GM12878 (cell line): ENCODE measurements at regions not wholly inside any gene's neighbourhood (a gene's known extent, or its start where the extent isn't known, plus 50 kb on each side); places are given as distances from the start of the nearest gene placed in this dataset.

Experiments
- ATAC-seq: fragments of 200-7000 bp; cut with Tn5 transposase; 3 replicates; pipeline ENCODE4 v1.9.1; 2020; ENCODE audit warnings: mild to moderate bottlenecking, moderate library complexity
- BruUV-seq: library from RNA; stranded (reverse); fragments of 400-500 nt; replicated peaks from 2 replicates; lab custom pipeline; 2021; lab: Mats Ljungman, UMichigan
- CTCF ChIA-PET: fragments of 300-600 bp; sonication (Branson Sonifier 250); formaldehyde crosslinking; extraction: SDS; loops from one replicate; lab custom pipeline; 2021; ENCODE audit warnings: inconsistent platforms; lab: Yijun Ruan, JAX
- POLR2A ChIA-PET: fragments of 350-600 bp; formaldehyde crosslinking; extraction: SDS; loops from one replicate; lab custom pipeline; 2021; ENCODE audit warnings: inconsistent platforms; lab: Charles Lee
- RAD21 ChIA-PET: fragments of 300-600 bp; sonication (Branson Sonifier 250); formaldehyde crosslinking; loops from one replicate; lab custom pipeline; 2023; ENCODE audit warnings: antibody characterized with exemption; ENCODE audit not compliant: unreplicated experiment; lab: Charles Lee
- SMC1A ChIA-PET: fragments of 300-600 bp; sonication (Branson Sonifier 250); formaldehyde crosslinking; loops from one replicate; lab custom pipeline; 2023; ENCODE audit not compliant: unreplicated experiment, uncharacterized antibody; lab: Charles Lee
- DNase-seq: peaks from one replicate; pipeline ENCODE4 v3.0.0-alpha.2; 2011; ENCODE audit warnings: low read depth, low spot score
- FAIRE-seq: peaks from 3 replicates; lab custom pipeline; 2011; peaks lifted over from hg19 to GRCh38; lab: Jason Lieb, UNC
- H2AFZ ChIP-seq: 2 replicates; pipeline ENCODE4 v1.6.0; 2011; ENCODE audit warnings: low read depth, low read length, control low read depth; ENCODE audit not compliant: control insufficient read depth
- H3K27ac ChIP-seq: 2 replicates; pipeline ENCODE4 v1.5.1; 2011; ENCODE audit warnings: control low read depth; ENCODE audit not compliant: control insufficient read depth, insufficient read depth
- H3K27me3 ChIP-seq, 2 experiments: replicated peaks in 1 of 2; 2 replicates each; pipeline versions ENCODE4 v1.6.0 to v1.6.1; 2011; ENCODE audit warnings: low read length in 1 of 2; ENCODE audit not compliant: control insufficient read depth in 2 of 2, insufficient read depth in 2 of 2
- H3K36me3 ChIP-seq, 2 experiments: 2 replicates each; pipeline ENCODE4 v1.5.1; 2011; ENCODE audit warnings: low read length in 1 of 2; ENCODE audit not compliant: control insufficient read depth in 2 of 2, insufficient read depth in 2 of 2
- H3K4me1 ChIP-seq: 2 replicates; pipeline ENCODE4 v1.6.1; 2011; ENCODE audit warnings: mild to moderate bottlenecking, low read length, moderate library complexity, mixed read lengths; ENCODE audit not compliant: control insufficient read depth, insufficient read depth
- H3K4me2 ChIP-seq: 2 replicates; pipeline ENCODE4 v1.6.0; 2011; ENCODE audit warnings: control low read depth; ENCODE audit not compliant: control insufficient read depth, insufficient read depth
- H3K4me3 ChIP-seq: fragments of 200-600 bp; sonication (generic); 2 replicates; pipeline ENCODE4 v1.5.1; 2016
- H3K79me2 ChIP-seq: 2 replicates; pipeline ENCODE4 v1.6.0; 2011; ENCODE audit warnings: low read length; ENCODE audit not compliant: control insufficient read depth, insufficient read depth
- H3K9ac ChIP-seq: 2 replicates; pipeline ENCODE4 v1.8.0; 2011; ENCODE audit warnings: low read length, control low read depth, mixed read lengths; ENCODE audit not compliant: control insufficient read depth, insufficient read depth
- H3K9me3 ChIP-seq: replicated peaks from 3 replicates; pipeline ENCODE4 v1.5.1; 2011; ENCODE audit warnings: mild to moderate bottlenecking, low read length; ENCODE audit not compliant: control insufficient read depth, insufficient read depth
- H4K20me1 ChIP-seq: 2 replicates; pipeline ENCODE4 v1.6.0; 2011; ENCODE audit not compliant: control insufficient read depth, insufficient read depth
- BCL3 ChIP-seq: IDR thresholded peaks from 2 replicates; pipeline ENCODE4 v1.6.1; 2011; ENCODE audit warnings: borderline replicate concordance, low read depth, mild to moderate bottlenecking, moderate library complexity, low read length; ENCODE audit not compliant: insufficient read depth, poor library complexity, severe bottlenecking
- CREB1 ChIP-seq: IDR thresholded peaks from 2 replicates; pipeline ENCODE4 v1.6.1; 2012; ENCODE audit warnings: low read depth, mild to moderate bottlenecking, inconsistent platforms
- EED ChIP-seq: sonication (generic); IDR thresholded peaks from 2 replicates; pipeline ENCODE4 v1.6.1; 2016; ENCODE audit warnings: antibody characterized with exemption, low read depth
- JUND ChIP-seq: IDR thresholded peaks from 2 replicates; pipeline ENCODE4 v1.6.1; 2012; ENCODE audit warnings: low read depth, mild to moderate bottlenecking, low read length, improper control_type of control experiment, moderate library complexity
- MTA3 ChIP-seq: IDR thresholded peaks from 2 replicates; pipeline ENCODE4 v1.6.1; 2012; ENCODE audit warnings: low read length, inconsistent platforms, borderline replicate concordance
- MXI1 ChIP-seq: fragments of 150-350 bp; IDR thresholded peaks from 2 replicates; pipeline ENCODE4 v1.6.1; 2011; ENCODE audit warnings: low read depth, mild to moderate bottlenecking, inconsistent platforms, low read length, improper control_type of control experiment
- NFXL1 ChIP-seq: fragments of 450-650 bp; IDR thresholded peaks from 2 replicates; pipeline ENCODE4 v1.6.1; 2017; ENCODE audit warnings: antibody characterized with exemption, mild to moderate bottlenecking, borderline replicate concordance
- POU2F2 ChIP-seq: IDR thresholded peaks from 3 replicates; pipeline ENCODE4 v1.6.1; 2011; ENCODE audit warnings: low read depth, mild to moderate bottlenecking, low read length, borderline replicate concordance
- RBBP5 ChIP-seq: fragments of 200-600 bp; sonication (generic); conservative IDR thresholded peaks from 2 replicates; pipeline ENCODE4 v1.6.1; 2016
- SIN3A ChIP-seq: IDR thresholded peaks from 2 replicates; pipeline ENCODE4 v1.6.1; 2012; ENCODE audit warnings: low read depth, low read length, improper control_type of control experiment
- SMAD5 ChIP-seq: IDR thresholded peaks from 2 replicates; pipeline ENCODE4 v1.6.1; 2016; ENCODE audit warnings: antibody characterized with exemption, low read depth
- SREBF2 ChIP-seq: IDR thresholded peaks from 2 replicates; pipeline ENCODE4 v1.6.1; 2012; ENCODE audit warnings: mild to moderate bottlenecking, low read length
- ZZZ3 ChIP-seq: IDR thresholded peaks from 2 replicates; pipeline ENCODE4 v1.6.1; 2011; ENCODE audit warnings: low read depth; ENCODE audit not compliant: control insufficient read depth, insufficient read length
- WGBS: methylation state at CpG from one replicate; pipeline ENCODE4 v1.1.6; 2016; ENCODE audit warnings: low lambda C conversion rate; ENCODE audit not compliant: insufficient replicate concordance, insufficient coverage; ENCODE audit errors: missing lambda C conversion rate; 5-methylcytosine and 5-hydroxymethylcytosine counted together
- in situ Hi-C: fragments of 300-500 bp; cut with MboI; formaldehyde crosslinking; loops from 9 replicates; pipeline ENCODE4 v1.14.3; 2018; ENCODE audit warnings: mixed read lengths
- intact Hi-C: fragments of 100-400 bp; cut with micrococcal nuclease; formaldehyde crosslinking; loops from one replicate; pipeline ENCODE4 v1.14.2; 2022; ENCODE audit not compliant: unreplicated experiment
- TF ChIP-seq, protein P1 (sequence below): fragments of 150-350 bp; IDR thresholded peaks from 2 replicates; pipeline ENCODE4 v1.6.1; 2014; ENCODE audit warnings: mild to moderate bottlenecking, low read depth, low read length

GRCh38 chr13:23987331-23987894 lies 90.1 kb upstream of the C1QTNF9B start:
- no peaks in the 10 kb centered on the region for H3K36me3 ChIP-seq
- H3K9me3 ChIP-seq: no peaks in the 10 kb centered on the region
- no peak overlapping the region for H3K27ac ChIP-seq
- in situ Hi-C loops (no loop called here), intact Hi-C loops (no loop called here)
- no TSS peak for BruUV-seq
- no peak for ATAC-seq
- H3K4me1 ChIP-seq: no peaks in the 10 kb centered on the region
- H3K4me3 ChIP-seq: no peak overlapping the region
- no peak for DNase-seq
- H4K20me1 ChIP-seq: no peaks in the 10 kb centered on the region
- no peak overlapping the region for H3K4me2 ChIP-seq
- FAIRE-seq: no peak
- SMC1A ChIA-PET: interaction anchor here (1.1 to 1.8 kb wide), 3 partner anchors 11 to 32 kb away, joined by 3 to 4 read pairs (median 3); no protein-coding TSS in a partner anchor
- CTCF ChIA-PET: interaction anchor here (0.7 to 0.9 kb wide), 2 partner anchors 9 to 241 kb away, joined by 3 read pairs; no protein-coding TSS in a partner anchor
- RAD21 ChIA-PET: no interaction called here
- H3K9ac ChIP-seq: no peak overlapping the region
- H3K27me3 ChIP-seq: no peaks in the 10 kb centered on the region
- no peak overlapping the region for H2AFZ ChIP-seq
- 51% methylated on average over 4 of the region's 4 CpGs for WGBS
- TF ChIP-seq SMAD5 (no peak), SIN3A (no peak), BCL3 (no peak), MTA3 (no peak), EED (no peak), NFXL1 (no peak), MXI1 (no peak), JUND (no peak), ZZZ3 (no peak), SREBF2 (no peak), POU2F2 (no peak), RBBP5 (no peak), CREB1 (no peak)
- TF ChIP-seq, protein P1, sequence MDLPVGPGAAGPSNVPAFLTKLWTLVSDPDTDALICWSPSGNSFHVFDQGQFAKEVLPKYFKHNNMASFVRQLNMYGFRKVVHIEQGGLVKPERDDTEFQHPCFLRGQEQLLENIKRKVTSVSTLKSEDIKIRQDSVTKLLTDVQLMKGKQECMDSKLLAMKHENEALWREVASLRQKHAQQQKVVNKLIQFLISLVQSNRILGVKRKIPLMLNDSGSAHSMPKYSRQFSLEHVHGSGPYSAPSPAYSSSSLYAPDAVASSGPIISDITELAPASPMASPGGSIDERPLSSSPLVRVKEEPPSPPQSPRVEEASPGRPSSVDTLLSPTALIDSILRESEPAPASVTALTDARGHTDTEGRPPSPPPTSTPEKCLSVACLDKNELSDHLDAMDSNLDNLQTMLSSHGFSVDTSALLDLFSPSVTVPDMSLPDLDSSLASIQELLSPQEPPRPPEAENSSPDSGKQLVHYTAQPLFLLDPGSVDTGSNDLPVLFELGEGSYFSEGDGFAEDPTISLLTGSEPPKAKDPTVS: no peak
- H3K79me2 ChIP-seq: no peaks in the 10 kb centered on the region
- POLR2A ChIA-PET: no interaction called here
